ENCODE measurements at regions not wholly inside any gene's neighbourhood (a gene's known extent, or its start where the extent isn't known, plus 50 kb on each side); places are given as distances from the start of the nearest gene placed in this dataset.
"Not testable (repeated sequence)": the region's sequence is repeated elsewhere in the genome, so short reads cannot be mapped to it uniquely, and the experiment has no call there.

DNA sequence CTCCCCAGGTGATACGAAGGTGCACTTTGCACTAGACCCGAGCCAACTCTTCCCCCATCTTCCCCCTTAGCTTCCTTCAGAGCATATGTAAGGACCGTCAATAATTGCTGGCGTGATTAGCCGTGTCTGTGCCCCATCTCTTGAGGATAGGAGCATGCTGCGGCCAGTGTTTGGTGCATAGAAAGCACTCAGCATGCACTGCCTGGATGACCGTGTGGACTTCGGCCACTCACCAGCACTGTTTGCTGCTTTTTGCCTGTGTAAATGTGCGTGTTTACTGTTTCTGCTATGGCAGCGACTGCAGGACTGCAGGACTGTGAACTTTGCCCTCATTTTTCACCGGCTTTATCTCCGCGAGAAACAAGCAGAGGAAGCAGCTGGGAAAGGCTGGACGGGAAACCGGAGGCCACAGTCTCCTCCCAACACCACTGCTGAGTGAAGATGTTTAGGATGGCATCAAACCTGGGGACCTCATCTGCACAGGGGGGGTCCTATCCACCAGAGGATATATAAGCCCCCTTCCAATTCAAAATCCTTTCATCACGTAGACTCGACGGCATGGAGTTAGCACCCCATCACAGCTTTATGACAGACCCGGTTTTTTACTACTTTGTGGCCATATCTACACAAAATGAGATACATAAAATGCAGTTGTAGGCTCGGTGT lies 150.6 kb upstream of the AFDN start:
- no peak for DNase-seq

DNA sequence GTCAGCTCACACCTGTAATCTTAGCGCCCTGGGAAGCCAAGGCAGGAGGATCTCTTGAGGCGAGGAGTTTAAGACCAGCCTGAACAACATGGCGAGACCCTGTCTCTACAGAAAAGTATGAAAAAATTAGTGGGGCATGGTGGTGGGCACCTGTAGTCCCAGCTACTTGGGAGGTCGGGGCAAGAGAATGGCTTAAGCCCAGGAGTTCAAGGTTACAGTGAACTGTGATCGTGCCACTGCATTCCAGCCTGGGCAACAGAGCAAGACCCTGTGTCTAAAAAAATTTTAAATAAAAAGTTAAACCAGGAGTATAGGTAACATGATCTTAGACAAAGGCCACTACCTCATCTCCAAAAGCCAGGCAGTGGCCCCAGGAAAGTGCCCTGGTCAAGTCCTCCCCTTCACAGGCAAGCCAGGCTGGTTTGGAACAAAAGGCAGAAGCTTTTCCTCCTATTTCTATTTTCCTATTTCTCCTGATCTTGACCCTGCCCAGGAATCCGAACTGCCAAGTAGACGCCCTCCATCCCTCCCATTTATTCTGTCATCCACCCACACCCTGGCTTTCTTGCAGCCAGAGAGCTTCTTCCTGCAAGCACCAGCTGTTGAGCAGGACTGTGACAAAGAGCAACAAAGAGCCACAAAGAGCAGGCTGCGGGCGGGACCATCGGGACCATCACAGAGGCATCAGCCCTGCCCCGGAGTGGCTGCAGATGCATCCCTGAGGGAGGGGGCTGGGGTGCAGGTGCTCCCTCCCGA lies 149.9 kb upstream of the AFDN start:
- no peak for DNase-seq

DNA sequence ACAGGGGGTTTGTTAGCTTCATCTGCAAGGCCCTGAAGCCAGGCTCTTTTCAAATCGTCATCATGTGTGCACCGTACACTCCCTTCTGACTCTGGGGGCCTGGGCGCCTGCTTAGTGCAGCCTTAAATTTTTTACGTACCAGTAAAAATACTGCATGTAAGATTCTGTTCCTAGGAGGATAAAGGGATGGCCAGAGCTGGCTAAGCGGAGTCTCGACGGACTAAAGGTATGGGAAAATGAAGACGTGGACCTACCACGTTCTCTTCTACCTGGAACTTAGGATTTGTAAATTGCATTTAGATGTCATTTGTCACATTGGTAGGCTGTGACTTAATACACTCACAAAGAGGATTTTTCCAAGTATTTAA lies 149.3 kb upstream of the AFDN start:
- DNase-seq, result no peak

DNA sequence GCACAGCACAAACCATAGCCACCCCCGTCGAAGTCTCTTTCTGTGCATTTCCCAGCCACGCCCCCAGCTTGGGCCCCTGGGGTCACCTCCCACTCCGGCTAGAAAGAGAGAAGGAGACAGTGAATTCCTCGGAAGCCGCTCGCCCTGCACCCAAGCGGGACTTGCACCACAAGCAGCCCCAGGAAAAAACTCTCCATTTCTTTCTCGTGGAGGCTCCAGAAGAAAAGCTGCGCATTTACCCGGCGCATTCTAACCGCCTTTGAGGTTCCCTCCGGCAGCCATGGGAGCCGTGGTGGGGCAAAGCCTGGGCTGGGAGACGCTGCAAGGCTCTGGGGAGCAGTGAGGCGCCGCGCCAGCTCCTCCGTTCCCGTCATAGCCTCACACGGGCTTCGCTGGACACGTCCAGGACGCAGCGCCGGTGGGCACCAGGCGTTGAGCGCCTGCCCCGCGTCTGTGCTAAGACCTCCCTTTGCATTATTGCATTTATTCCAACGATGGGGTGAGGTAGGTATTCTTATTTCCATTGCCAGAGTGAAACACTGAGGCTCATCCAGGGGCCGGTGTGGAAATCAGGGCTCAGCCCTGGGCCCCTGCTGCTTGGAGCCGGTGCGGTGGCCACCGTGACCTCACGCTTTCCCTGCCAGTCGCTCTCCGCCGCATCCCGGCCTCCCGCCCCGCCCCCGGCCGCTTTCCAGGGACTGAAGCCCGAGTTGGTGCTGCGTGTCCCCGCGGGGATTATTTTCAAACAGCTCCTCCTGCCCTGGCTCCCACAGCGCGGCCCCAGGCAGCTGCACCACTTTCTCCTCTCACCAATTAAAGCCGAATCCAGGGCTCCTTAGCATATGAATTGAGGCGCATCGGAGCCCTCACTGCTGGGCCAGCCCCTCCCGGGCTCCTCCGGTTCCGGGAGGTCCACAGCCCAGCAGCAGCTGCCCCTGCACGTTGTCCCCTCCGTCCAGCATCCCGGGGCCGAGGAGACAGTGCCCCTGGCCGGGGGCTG lies 148.3 kb upstream of the AFDN start:
- no peak for DNase-seq

DNA sequence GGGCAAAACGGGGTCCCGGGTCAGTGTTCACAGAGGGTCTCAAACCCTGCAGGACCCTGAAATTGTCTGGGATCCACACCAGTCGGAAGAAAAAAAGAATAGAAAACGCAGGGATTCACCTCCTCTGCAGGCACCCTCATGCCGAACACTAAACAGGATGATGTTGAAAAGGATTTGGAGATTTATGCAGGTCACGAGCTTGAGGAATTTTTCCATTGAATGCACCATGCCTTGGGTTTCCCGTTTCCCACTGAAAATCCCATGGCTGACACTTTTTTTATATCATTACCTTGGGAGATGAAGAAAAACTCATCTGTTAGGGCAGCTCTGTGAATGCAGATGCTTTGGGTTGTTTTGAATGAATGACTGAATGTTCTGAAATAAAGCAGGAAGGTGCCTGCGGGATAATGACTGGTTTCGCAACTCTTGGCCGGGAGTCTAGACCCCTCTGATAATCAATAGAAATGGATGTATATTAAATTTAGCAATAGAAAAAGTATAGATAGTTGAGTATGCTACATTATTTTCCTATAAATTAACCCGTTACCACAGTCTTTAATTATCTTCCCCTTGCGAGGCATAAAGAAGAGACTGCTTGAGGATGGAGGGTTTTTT lies 147.5 kb upstream of the AFDN start:
- no peak for DNase-seq

DNA sequence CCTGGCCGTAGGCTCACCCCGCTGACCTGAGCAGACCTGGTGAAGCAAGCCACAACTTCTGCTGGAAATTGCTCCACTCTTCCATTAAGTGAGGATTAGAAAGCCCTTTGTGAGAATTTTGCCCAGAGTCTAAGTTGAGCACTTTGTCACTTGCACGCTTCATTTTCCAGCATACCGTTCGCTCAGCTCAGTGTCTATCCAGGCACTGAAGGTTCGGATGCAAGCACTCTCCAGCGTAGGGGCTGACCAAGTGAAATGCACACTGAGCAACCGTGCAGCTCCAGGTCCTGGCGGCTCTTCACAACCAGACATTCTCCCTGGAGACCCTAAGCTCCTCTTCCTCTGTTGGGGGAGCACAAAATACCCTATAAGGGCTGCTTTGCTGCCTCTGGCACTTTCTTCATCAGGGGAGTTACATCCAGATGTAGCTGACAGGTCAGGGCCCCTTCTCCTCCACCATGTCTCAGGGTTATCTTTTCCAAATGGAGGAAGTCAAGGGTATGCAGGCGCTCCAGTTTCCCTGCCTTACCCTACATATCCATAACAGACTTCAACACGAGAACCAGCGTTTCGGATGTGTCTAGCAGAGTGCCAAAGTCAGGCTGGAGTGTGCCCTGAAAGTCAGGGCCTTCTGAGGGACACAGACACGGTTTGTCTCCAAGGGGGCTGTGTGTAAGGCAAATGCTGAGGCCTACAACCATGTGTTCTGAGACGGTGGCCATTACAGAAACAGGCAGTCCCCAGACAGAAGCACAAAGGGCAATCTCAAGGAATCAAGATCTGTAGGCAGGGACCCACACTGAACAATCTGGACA lies 146.7 kb upstream of the AFDN start:
- DNase-seq, result no peak

DNA sequence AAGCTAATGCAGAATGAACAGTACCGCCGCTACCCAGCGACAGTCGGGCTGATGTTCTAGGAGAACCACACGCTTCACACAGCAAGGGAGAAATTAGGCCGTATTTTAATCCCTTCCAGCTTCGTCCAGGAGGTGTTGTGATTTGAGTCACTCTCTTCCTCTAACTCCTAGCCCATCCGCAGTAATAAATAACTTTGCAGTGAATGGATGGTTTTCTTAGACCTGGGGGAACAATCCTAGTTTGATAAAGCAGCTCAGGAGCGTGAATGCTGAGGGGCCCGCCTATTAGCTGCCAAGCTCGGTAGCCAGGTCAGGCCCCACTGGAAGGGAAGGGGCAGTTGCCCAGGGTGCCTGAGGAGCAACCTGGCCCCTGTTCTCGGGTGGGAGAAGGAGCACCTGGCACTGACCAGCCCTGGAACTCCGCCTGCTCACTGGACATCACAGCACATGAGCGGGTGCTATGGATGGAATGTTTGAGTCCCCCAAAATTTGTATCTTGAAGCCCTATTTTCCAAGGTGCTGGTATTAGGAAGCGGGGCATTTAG lies 146.0 kb upstream of the AFDN start:
- no peak for DNase-seq

DNA sequence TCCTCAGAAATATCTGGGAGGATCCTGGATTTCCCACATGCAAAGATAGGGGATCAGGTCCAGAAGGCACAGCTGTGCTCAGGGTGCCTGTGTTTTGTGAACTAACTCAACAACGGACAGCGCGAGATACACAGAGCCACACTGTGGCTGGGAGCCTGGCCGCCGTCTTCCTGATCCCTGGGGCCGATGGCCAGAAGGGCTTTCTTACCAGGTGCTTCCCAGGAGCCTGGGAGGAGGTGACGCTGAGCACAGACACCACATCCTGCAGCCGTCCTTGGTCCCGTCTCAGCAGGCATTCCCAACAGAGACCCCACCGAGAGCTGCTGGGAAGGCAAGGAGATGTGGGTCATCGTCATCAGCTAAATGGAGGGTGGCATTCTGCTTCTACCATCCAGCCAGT lies 144.6 kb upstream of the AFDN start:
- no peak for DNase-seq

DNA sequence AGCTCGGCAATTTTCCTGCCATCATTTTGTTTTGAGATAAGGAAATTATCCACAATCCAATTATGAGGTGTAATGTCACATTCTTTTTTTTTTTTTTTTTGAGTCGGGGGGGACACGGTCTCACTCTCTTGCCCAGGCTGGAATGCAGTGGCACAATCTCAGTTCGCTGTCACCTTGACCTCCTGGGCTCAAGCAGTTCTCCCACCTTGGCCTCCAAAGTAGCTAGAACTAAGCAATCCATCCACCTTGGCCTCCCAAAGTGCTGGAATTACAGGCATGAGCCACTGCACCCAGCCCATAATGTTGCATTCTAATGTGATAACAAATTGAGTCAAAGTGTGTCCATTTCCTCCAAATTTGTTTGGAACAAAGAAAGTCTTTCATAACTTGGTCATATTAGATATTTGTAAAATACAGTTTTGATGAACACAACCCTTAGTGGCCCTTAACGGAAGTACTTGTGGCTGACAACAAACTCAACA lies 144.1 kb upstream of the AFDN start:
- DNase-seq, result no peak

DNA sequence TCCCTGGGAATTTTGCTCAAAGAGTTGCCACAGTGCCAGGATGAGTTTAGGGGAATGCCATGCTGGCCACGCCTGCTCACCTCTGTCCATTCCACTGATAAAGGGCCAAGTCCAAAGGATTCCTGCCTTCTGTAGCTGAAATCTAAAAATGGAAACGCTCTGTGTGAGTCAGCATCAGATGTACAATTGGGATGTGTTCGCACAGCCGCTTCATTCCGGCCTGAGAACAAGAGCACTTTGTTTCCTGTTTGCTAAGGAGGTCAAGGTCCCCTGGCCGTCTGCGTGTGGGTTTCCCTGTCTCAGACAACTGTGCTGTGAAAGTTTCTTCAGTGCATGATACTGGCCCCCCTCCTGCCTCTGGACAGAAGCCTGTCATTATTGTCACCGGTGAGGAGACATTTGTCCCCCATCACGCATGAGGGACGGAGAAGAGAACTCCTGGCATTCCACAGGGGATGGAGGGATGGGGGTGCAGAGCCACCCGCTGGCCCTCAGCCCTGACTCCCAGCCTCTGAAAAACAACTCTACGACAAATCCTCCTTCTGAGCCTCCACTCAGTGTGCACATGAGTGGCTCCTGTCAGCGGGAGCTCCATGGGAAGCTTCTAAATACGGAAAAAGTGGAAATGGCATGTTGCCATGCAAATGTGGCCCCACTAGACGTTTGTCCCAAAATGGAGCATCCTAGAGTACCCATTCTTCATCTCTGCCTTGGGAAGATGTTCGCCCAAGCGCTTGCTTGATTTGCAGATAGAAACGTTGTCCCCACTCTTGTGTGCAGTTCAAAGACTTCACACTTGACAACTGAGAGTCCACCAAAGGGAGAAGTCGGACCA lies 143.5 kb upstream of the AFDN start:
- DNase-seq, result no peak

DNA sequence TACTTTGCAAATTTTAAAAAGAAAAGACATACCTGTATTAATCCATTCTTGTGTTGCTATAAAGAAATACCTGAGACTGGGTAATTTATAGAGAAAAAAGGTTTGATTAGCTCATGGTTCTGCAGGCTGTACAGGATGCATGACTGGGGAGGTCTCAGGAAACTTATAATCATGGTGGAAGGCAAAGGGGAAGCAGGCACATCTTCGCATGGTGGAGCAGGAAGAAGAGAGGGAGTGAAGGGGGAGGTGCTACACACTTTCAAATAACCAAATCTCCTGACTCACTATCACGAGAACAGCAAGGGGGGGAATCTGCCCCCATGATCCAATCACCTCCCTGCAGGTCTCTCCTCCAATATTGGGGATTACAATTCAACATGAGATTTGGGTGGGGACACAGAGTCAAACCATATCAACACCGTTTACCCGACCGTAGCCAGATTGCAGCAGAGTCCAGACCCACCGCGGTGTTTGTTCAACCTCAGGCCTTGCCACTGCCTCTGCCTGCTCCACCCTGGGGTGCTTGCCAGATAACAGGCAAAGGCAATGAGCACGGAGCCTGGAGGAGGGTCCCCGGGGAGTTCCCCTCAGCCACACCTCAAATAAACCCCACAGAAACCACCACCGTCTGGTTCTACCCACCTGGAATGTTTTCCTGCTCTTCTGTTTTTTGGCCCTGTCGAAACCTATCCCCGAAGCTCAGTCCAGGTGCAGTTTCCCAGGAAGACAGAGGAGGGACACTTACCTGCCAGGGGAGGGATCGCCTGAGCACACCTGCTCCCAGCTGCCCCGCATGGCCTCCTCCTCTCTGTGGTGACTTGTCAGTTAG lies 142.2 kb upstream of the AFDN start:
- no peak for DNase-seq

DNA sequence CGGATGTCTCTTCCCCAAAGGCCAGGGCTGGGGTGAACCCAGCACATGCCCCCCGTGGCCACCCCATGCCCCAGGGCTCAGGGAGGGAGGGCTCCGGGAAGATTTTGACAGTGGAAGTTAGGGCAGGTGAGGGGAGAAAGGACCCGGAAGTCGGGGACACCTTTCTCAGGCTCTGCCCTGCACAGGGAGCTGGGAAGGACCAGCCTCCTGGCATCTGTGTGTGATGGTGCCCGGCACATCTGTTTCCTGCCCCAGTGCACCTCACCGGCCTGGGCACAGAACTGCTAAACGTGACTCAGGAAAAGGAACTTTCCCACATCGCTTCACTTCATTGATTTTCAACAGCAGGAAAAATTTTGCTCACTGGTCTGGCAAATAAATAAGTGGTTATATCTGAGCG lies 141.1 kb upstream of the AFDN start:
- no peak for DNase-seq

DNA sequence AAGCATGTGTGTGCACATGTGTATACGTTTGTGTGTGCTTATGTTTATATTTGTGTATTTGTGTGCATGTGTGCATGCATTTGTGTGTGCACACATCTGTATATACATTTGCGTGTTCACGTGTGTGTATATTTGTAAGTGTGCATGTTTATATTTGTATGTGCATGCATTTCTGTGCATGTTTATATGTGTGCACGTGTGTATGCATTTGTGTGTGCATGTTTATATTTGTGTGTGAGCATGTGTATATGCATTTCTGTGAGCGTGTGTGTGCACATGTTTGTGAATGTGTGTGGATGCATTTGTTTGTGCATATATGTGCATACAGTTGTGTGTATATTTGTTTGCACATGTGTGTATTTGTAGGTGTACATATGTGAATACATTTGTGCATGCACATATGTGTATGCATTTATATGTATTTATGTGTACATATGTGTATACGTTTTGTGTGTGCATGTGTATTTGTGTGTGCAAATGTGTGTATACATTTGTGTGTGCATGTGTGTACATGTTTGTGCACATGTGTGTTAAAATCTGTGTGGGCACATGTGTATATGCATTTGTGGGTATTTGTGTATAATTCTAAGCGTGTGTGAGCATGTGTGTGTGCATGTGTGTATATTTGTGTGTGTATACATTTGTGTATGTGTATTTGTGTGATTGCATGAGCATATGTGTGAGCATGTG lies 140.4 kb upstream of the AFDN start:
- no peak for DNase-seq

DNA sequence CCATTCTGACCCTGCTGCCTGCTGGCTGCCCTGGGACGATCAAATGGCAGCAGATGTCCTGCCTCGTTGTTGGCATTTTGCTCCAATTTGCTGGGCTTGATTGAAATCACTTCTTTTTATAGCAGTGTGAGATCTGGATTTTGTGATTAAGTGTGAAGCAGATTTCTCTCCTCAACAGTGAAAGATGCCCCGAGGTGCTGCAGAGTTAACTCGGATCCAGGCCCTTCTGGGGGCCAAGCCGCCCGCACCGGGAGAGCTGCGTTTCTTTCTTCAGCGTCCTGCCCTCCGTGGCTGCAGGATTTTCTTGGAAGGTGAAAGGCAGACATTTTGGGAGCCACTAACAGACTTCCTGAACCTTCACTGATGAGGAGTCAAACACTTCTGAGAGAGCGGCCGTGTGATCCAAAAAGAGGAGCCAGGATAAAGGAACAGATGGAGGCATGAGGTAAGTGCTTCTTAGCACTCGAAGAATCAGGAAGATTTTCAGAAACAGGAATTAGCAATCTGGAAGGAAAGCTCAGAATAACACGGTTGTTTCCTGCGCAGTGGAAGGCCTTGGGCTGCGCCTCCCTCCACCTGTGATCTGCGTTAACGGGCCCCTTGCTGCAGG lies 139.5 kb upstream of the AFDN start:
- no peak for DNase-seq

DNA sequence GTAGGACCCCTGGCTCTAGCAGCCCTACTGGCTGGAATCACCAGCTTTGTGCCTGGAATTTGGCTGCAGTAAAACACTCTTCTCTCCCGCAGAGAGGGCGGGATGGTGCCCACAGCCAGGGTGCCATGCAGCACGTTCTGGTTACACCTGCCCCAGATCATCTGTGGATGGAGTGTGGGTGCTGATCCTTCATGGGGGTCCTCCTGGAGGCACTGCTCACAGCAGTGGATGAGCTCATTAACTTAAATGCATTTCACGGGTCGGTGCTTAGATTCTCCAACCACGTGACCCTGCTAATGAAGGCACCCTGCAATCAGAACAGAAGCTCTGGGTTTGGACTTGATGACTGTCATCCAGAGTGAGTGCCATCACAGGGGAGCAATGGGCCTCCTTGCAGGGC lies 138.6 kb upstream of the AFDN start:
- no peak for DNase-seq

DNA sequence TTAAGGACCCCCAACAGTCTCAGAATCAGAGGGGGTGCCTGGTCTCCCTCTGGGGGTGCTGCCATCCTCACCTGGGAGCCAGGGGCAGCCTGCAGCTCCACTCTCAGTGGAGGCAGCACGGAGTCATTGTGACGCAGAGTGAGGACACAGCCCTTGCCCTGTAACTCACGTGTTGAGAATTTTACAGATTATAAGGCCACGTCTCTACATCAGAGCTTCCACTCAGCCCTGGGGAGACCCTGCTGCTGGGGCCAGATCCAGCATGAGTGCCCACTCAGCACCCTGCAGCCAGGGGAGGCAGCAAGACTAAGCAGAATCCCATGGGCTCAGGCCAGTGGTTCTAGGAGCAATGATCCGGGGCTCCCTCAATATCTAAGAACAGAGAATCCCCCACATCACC lies 137.4 kb upstream of the AFDN start:
- DNase-seq, result no peak

DNA sequence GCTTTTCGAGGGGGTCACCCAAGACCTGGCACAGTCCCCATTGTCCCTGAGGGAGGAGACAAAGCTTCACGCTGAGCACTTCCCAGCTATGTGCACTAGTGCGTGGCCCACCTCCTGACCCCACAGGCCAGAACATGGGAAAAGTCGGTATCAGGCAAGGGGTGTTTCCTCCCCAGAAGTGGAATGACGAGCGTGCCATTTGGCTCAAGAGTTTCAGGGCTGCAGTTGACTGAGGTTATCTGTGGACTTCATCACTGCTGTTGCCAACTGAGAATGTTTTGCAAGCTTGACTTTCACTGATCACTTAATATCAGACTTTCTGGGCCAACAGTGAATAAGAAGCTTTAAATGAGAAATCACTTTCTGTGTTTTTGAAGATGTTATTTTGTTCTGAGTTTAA lies 137.0 kb upstream of the AFDN start:
- no peak for DNase-seq

DNA sequence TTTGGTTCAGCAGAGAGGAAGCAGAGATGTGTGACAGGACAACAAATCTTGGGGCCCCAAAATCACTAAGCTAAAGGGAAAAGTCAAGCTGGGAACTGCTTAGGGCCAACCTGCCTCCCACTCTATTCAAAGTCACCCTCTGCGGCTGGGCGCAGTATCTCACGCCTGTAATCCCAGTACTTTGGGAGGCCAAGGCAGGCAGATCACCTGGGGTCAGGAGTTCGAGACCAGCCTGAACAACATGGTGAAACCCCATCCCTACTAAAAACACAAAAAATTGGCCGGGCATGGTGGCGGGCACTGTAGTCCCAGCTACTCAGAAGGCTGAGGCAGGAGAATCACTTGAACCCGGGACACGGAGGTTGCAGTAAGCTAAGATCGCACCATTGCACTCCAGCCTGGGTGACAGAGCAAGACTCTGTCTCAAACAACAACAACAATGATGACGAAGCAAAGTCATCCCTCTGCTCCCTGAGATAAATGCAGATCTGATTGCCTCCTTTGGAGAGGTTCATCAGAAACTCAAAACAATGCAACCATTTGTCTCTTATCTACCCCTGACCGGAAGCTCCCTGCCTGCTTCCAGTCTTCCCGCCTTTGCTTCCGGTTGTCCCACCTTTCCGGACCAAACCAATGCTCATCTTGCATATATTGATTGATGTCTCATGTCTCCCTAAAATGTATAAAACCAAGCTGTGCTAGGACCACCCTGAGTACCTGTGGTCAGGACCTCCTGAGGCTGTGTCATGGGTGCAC lies 136.4 kb upstream of the AFDN start:
- not testable (repeated sequence) for DNase-seq

Data from T-helper 9 cell (primary cell).